ENCODE measurements at regions not wholly inside any gene's neighbourhood (a gene's known extent, or its start where the extent isn't known, plus 50 kb on each side); places are given as distances from the start of the nearest gene placed in this dataset.
A peak's percentile ranks its signal among the peaks of the same experiment; 100 is the strongest.
"Not testable (repeated sequence)": the region's sequence is repeated elsewhere in the genome, so short reads cannot be mapped to it uniquely, and the experiment has no call there.

GRCh38 chr5:167855818-167856217, 435.6 kb upstream of the WWC1 start:
- Histone ChIP-seq H3K27ac (no peak overlapping the region), H3K36me3 (no peaks in the 10 kb centered on the region), H3K4me1 (no peaks in the 10 kb centered on the region), H3K4me3 (replicated peaks in 1 of 3) (no peak overlapping the region), H3K27me3 (no peaks in the 10 kb centered on the region), H3K9me3 (no peaks in the 10 kb centered on the region)
- intact Hi-C loops (cut with DNase I): no loop called here
- TF ChIP-seq CTCF (IDR thresholded peaks at IDR 0.05) (no peak), POLR2A (IDR thresholded peaks at IDR 0.05) (no peak)
- no peak for DNase-seq
- WGBS, 2 donors: 50 to 55% methylated on average over 3 of the region's 3 CpGs

GRCh38 chr5:167857321-167857720, 434.1 kb upstream of the WWC1 start:
- Histone ChIP-seq H3K27ac (no peak overlapping the region), H3K36me3 (no peaks in the 10 kb centered on the region), H3K9me3 (no peaks in the 10 kb centered on the region), H3K27me3 (no peaks in the 10 kb centered on the region), H3K4me3 (replicated peaks in 1 of 3) (no peak overlapping the region), H3K4me1 (no peaks in the 10 kb centered on the region)
- DNase-seq: no peak
- 79 to 82% methylated on average over 3 of the region's 3 CpGs for WGBS, 2 donors
- no peak for TF ChIP-seq POLR2A (IDR thresholded peaks at IDR 0.05)
- no peak for TF ChIP-seq CTCF (IDR thresholded peaks at IDR 0.05)
- intact Hi-C loops (cut with DNase I): no loop called here

- H3K27me3 ChIP-seq; H3K4me3 ChIP-seq (replicated peaks in 1 of 3); H3K36me3 ChIP-seq; H3K9me3 ChIP-seq; H3K4me1 ChIP-seq; H3K27ac ChIP-seq; intact Hi-C loops (cut with DNase I); DNase-seq: not testable (repeated sequence)
- 96 to 97% methylated on average over 17 to 28 of the region's 50 CpGs for WGBS, 2 donors
These were observed 433.1 kb upstream of the WWC1 start for GRCh38 chr5:167858186-167858855.

- intact Hi-C loops (cut with DNase I): no loop called here
- DNase-seq: peak in 1 of 2 donors; percentile 41
- Histone ChIP-seq H3K4me3 (replicated peaks in 1 of 3) (no peak overlapping the region), H3K4me1 (no peaks in the 10 kb centered on the region), H3K36me3 (no peaks in the 10 kb centered on the region), H3K27me3 (peaks cover 10% of the 10 kb centered on the region), H3K9me3 (no peaks in the 10 kb centered on the region), H3K27ac (no peak overlapping the region)
- no peak for TF ChIP-seq POLR2A (IDR thresholded peaks at IDR 0.05)
- no peak for TF ChIP-seq CTCF (IDR thresholded peaks at IDR 0.05)
- WGBS, 2 donors: 49 to 56% methylated on average over 14 to 15 of the region's 15 CpGs
These were observed 430.1 kb upstream of the WWC1 start for GRCh38 chr5:167861129-167861927.

- peaks cover 0 to 2% of the 10 kb centered on the region in 2 donors for H3K4me1 ChIP-seq
- no peak overlapping the region for H3K4me3 ChIP-seq (replicated peaks in 1 of 3)
- no peak for DNase-seq
- WGBS, 2 donors: 87 to 90% methylated on average over 2 of the region's 2 CpGs
- no peaks in the 10 kb centered on the region for H3K9me3 ChIP-seq
- no peak for TF ChIP-seq POLR2A (IDR thresholded peaks at IDR 0.05)
- TF ChIP-seq CTCF (IDR thresholded peaks at IDR 0.05): no peak
- H3K27me3 ChIP-seq: peaks cover 10% of the 10 kb centered on the region
- H3K36me3 ChIP-seq: no peaks in the 10 kb centered on the region
- H3K27ac ChIP-seq: no peak overlapping the region
- intact Hi-C loops (cut with DNase I): no loop called here
These were observed 429.5 kb upstream of the WWC1 start for GRCh38 chr5:167861928-167862426.

Measured in thyroid gland (tissue), 4 donors.